Activated naive CD4-positive, alpha-beta T cell treated with anti-CD3 and anti-CD28 coated beads, Interleukin-2, amount 50 U/mL, for 72 hours (primary cell): ENCODE measurements at regions not wholly inside any gene's neighbourhood (a gene's known extent, or its start where the extent isn't known, plus 50 kb on each side); places are given as distances from the start of the nearest gene placed in this dataset.

Experiments used
- ATAC-seq, 2 donors: fragments of 150-1000 bp; cut with Tn5 transposase; 2 replicates each; pipeline ENCODE4 v1.10.0; 2021; ENCODE audit warnings: mild to moderate bottlenecking in 2 of 2, moderate library complexity in 2 of 2
- DNase-seq, 2 donors: peaks; one replicate each; pipeline ENCODE4 v3.0.0; 2021 to 2022; ENCODE audit warnings: low spot score in 2 of 2
- H3K27ac Mint-ChIP-seq, 2 donors: one replicate each; pipeline ENCODE4 v1.8.0; 2022; ENCODE audit warnings: mild to moderate bottlenecking in 2 of 2, mixed read lengths in 2 of 2
- H3K36me3 Mint-ChIP-seq, 2 donors: one replicate each; pipeline ENCODE4 v1.8.0; 2022; ENCODE audit warnings: mixed read lengths in 2 of 2
- H3K9me3 Mint-ChIP-seq, 2 donors: one replicate each; pipeline ENCODE4 v1.8.0; 2022; ENCODE audit warnings: mixed read lengths in 2 of 2

DNA sequence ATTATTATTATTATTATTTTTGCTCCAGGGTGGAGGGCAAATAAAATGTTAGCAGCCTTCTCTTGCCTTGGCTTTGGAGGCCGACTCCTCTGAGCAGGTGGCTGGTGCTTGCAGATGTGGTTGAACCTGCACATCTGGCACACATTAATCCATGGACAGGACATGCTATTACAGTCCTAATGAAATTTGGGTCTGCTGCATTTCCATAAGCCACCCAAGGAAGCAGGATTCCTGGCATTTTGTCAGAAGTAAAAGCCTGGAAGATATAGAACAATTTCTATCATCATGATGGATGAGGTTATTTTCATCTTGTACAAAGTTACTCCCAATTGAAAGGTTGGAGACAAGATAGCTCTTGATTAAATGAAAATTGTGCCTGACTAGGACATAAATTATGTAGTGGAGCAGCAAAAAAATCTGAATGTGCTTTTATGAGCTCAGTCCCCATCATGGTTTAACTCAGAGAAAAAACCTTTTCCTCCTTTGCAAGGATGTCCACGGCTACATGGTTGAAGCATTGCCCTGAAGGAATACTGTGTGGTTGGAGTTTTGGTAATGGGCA lies 130.9 kb upstream of the RGMA start:
- peaks cover 5 to 8% of the 10 kb centered on the region in 2 donors for H3K9me3 Mint-ChIP-seq
- H3K27ac Mint-ChIP-seq = no peak overlapping the region
- no peaks in the 10 kb centered on the region for H3K36me3 Mint-ChIP-seq
- ATAC-seq = no peak
- DNase-seq = no peak

DNA sequence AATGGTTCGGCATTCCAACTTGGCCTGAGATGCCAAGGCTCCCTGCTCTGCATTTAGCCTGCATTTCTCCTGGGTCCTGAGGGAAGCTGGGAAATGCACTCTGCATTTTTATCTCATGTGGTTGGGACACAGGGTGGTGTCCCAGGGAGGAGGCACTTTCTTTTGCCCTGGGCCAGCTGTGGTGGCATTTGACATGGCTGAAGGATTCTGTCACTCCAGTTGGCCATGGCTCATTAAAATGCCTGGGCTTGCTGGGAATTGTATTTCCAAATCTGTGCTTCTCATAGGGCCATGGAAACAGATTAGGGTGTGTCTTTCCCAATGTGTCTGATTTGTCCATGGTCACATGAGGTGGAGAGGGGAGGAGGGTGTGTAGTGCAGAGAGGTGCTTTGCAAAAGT lies 128.3 kb upstream of the RGMA start:
- Mint-ChIP-seq H3K9me3 (peaks cover 5 to 8% of the 10 kb centered on the region in 2 donors), H3K36me3 (no peaks in the 10 kb centered on the region), H3K27ac (no peak overlapping the region)
- DNase-seq (no peak), ATAC-seq (no peak)

DNA sequence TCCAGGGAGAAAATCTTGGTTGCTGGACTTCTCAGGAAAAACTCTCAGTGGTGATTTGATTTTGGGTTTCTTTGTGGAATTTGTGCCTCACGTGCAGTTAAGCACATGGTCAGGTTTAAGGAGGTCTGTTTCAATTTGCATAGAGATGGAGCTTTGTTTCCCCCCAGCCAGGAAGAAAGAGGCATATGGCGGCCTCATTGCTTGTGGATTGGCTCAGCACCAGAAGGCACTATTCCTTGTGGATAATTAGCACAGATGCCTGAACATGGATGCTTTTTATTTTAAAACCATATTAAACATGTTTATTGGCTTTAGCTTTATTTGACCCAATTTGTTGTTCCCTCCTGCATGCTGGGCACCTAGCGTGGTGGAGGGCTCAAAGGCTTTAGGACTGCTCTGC lies 125.1 kb upstream of the RGMA start:
- no peak for ATAC-seq
- H3K9me3 Mint-ChIP-seq = peaks cover 5% of the 10 kb centered on the region in 2 donors
- no peaks in the 10 kb centered on the region for H3K36me3 Mint-ChIP-seq
- no peak for DNase-seq
- no peak overlapping the region for H3K27ac Mint-ChIP-seq

DNA sequence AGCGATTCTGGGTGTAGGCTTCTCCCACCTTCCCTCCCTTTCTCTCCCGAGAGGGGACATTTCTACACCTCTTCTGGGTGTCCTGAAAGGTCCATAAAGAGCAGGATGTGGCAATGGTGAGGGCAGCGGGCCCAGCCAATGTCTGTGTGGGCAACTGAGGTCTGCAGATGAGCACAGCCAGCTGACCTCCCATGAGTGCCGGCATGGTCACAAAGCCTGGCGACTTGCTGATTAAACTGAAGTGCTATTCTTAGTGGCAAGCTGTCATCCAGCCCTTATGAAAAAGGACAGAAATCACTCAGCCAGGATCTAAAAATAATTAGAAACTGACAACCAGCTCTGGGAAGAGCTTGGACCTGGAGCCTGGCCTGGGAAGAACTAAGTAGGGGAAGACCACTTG lies 124.3 kb upstream of the RGMA start:
- no peak overlapping the region for H3K27ac Mint-ChIP-seq
- no peaks in the 10 kb centered on the region for H3K9me3 Mint-ChIP-seq
- H3K36me3 Mint-ChIP-seq = no peaks in the 10 kb centered on the region
- ATAC-seq (no peak), DNase-seq (no peak)

DNA sequence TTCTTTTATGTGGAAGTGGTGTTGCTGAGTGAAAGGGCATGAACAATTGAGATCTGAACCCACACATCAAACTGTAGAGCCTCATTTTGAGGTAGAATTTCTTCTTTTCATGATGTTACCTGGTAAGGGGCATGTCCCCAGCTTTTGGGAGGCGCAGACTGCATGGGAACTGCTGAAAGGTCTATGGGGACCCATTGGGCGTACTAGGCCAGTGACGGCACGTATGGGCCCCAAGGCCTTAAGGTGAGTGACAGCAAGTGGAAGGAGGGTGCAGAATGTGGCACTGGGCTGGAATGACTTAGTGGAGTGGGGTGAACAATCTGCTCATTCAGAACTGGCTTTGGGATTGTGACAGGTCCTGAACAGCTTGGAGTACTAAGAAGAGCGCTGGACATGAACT lies 123.6 kb upstream of the RGMA start:
- no peaks in the 10 kb centered on the region for H3K36me3 Mint-ChIP-seq
- DNase-seq = no peak
- H3K9me3 Mint-ChIP-seq = no peaks in the 10 kb centered on the region
- H3K27ac Mint-ChIP-seq = no peak overlapping the region
- no peak for ATAC-seq

DNA sequence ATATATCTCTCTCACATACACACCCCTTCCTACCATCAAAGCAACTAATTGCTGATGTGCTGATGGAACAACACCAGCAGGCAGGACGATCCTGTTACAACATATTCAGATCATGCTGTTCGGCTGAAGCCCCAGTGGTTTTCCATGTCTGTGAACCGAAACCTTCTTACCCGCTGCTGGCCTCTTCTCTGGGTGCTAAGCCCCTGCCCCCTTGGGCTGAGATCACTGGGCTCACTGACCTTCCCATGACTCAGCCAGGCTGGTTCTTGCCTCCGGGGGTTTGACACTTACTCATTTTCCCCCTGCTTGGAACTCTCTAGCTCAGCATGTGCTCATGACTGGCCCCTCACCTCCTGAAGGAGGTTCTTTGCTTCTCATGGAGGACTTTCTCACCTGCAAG lies 122.0 kb upstream of the RGMA start:
- H3K36me3 Mint-ChIP-seq = no peaks in the 10 kb centered on the region
- ATAC-seq (no peak), DNase-seq (no peak)
- no peak overlapping the region for H3K27ac Mint-ChIP-seq
- no peaks in the 10 kb centered on the region for H3K9me3 Mint-ChIP-seq

DNA sequence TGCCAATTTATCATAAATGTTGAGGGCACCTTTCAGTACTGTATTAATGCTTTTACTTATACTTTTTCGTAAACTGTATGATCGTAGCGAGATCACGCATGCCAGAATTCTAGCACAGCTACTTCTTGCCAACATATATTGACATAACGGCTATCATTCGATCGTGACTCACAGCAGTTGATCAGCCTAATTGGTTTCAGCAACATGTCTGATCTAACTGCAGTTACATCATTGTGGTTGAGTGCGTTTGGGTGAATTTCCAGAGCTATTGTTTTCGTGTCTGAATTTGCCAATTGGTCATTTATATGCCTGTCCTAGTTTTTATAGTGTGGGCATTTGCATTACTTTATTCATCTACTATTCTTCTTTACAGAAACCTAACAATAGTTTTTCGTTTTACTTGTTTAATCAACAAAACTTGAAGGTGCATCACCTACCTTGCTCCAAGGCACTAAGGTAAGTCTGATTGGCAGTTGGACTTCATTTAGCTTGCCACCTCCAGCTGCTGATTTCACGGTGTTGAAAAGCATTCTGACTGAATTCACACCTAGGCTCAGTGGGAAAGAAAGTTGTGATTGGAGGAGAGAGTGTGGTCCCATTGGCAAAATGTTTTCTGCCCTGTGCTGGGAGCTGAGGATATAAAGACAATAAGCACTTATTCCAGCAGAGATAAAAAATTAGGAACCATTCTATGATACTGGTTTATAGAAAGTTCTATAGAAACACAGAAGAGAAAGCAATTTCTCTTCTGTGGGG lies 120.9 kb upstream of the RGMA start:
- peaks cover 0 to 3% of the 10 kb centered on the region in 2 donors for H3K9me3 Mint-ChIP-seq
- no peak for ATAC-seq
- H3K27ac Mint-ChIP-seq = no peak overlapping the region

DNA sequence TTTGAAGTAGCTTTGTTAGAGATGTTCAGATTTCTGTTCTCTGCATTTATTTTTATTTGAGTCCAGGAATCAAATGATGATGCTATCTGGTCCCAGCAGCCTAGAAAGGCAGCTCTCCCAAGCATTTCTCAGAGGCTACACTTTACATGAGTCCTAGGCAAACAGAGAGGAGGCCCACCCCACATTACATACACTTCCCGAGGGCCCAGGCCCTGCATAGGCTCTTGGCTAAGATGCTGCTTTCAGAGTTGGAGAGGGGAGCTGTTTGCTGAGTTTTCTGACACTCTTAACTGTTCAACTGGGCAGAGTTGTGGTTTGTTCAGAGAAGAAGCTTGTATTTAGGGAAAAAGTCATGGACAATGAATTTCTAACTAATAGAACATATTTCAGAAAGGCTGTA lies 117.9 kb upstream of the RGMA start:
- ATAC-seq = no peak
- H3K27ac Mint-ChIP-seq = no peak overlapping the region
- no peak for DNase-seq
- H3K36me3 Mint-ChIP-seq = no peaks in the 10 kb centered on the region
- peaks cover 0 to 3% of the 10 kb centered on the region in 2 donors for H3K9me3 Mint-ChIP-seq

More for the DNA sequence above, 120.9 kb upstream of the RGMA start:
- no peaks in the 10 kb centered on the region for H3K36me3 Mint-ChIP-seq
- DNase-seq = no peak

DNA sequence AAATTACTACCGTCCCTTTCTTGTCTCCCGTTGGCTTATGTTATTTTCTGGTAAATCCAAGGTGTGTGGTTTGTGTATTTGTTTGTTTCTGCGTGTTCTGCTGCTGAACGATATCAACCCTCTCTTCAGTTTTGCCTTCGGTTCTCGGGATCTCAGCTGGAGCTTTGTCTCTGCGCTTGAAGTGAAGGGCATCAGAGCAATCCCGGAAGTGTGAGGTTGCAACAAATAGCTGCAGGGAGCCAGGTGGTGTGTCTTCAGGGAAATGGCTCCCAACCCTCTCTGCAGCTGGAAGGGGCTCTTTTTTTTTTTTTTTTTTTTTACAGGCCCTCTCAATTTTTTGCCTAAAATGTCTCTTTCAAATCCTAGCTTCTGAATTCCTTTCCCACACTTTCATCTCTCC lies 116.4 kb upstream of the RGMA start:
- no peaks in the 10 kb centered on the region for H3K36me3 Mint-ChIP-seq
- no peak for DNase-seq

DNA sequence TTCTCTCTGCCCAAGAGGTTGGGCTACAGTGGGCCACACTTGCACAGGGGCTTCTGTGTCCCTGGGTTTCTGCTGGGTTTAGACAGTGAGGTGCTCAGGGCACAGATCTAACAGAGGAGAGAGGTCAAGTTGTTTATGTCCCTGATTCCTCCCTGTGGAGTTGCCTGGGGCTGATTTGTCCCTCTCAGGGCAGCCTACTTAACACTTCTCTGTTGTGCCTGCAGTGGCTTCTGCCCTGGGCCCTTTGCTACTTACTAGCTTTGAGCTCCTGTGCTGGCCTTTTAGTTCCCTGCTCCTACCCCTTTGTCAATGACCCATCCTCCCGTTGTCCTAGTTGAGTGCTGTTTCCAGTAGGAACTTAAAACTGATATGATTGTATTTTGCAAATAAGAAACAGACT lies 114.0 kb upstream of the RGMA start:
- H3K9me3 Mint-ChIP-seq = peaks cover 4 to 10% of the 10 kb centered on the region in 2 donors
- DNase-seq (no peak), ATAC-seq (no peak)
- peaks cover 0 to 5% of the 10 kb centered on the region in 2 donors for H3K36me3 Mint-ChIP-seq
- no peak overlapping the region for H3K27ac Mint-ChIP-seq

More for the DNA sequence above, 116.4 kb upstream of the RGMA start:
- Mint-ChIP-seq H3K27ac (no peak overlapping the region), H3K9me3 (peaks cover 0 to 3% of the 10 kb centered on the region in 2 donors)
- no peak for ATAC-seq

DNA sequence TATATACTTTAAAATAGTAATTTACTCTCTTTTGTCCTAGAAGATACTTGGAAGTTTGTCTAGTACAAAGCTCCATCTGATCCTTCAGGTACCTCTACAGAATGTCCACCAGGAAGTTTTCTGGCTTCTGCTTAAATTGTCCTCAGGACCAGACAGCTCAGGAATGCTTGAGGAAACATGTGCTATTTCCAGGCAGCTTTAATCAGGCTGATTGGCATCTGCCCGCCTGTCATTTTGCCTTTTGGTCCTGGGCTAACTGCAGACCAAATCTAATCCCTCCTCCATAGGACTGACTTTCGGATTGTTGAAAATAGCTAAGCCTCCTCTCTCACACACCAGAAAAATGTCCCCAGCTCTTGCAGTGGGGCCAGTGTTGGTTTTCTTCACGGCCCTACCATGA lies 113.4 kb upstream of the RGMA start:
- Mint-ChIP-seq H3K36me3 (peaks cover 0 to 5% of the 10 kb centered on the region in 2 donors), H3K9me3 (peaks cover 5 to 10% of the 10 kb centered on the region in 2 donors), H3K27ac (no peak overlapping the region)
- ATAC-seq (no peak), DNase-seq (no peak)

DNA sequence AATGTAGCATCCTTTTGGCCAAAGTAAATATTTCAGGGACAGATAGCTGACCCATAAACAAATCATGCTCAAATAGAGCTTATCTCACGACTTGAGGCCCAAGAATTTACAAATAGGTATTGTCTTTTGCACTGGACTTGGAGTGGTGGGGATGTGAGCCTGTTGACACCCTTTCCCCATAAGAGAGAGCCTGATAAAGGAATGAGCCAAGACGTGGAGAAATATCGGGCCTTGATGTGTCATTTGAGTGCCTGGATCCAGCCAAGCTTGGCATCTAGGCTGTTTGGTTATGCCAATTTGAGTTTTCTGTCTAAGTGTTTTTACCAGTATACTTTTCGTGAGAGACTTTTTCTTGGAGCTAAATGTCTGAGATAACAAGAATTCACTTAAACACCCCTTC lies 112.9 kb upstream of the RGMA start:
- H3K27ac Mint-ChIP-seq = no peak overlapping the region
- ATAC-seq (no peak), DNase-seq (no peak)
- peaks cover 5 to 10% of the 10 kb centered on the region in 2 donors for H3K9me3 Mint-ChIP-seq
- H3K36me3 Mint-ChIP-seq = peaks cover 0 to 5% of the 10 kb centered on the region in 2 donors

DNA sequence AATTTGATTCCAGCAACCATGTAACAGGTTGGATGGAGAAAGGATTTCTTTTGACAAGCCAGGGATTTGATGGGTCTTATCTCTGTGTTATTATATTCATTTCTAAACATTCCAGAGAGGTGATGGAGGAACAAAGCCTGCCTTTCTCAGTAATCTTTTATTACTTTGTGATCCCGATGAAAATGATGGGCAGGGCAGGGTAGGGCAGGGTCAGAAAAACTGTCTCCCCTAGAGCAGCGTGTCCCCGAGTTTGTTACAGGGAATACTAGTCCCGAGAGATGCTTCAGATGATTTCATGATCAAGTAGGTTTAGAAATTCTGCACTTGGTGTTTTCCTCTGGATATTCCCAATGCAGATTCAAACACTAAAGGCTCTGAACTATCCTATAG lies 111.8 kb upstream of the RGMA start:
- DNase-seq (no peak), ATAC-seq (no peak)
- peaks cover 5 to 10% of the 10 kb centered on the region in 2 donors for H3K9me3 Mint-ChIP-seq
- no peak overlapping the region for H3K27ac Mint-ChIP-seq
- peaks cover 0 to 5% of the 10 kb centered on the region in 2 donors for H3K36me3 Mint-ChIP-seq

DNA sequence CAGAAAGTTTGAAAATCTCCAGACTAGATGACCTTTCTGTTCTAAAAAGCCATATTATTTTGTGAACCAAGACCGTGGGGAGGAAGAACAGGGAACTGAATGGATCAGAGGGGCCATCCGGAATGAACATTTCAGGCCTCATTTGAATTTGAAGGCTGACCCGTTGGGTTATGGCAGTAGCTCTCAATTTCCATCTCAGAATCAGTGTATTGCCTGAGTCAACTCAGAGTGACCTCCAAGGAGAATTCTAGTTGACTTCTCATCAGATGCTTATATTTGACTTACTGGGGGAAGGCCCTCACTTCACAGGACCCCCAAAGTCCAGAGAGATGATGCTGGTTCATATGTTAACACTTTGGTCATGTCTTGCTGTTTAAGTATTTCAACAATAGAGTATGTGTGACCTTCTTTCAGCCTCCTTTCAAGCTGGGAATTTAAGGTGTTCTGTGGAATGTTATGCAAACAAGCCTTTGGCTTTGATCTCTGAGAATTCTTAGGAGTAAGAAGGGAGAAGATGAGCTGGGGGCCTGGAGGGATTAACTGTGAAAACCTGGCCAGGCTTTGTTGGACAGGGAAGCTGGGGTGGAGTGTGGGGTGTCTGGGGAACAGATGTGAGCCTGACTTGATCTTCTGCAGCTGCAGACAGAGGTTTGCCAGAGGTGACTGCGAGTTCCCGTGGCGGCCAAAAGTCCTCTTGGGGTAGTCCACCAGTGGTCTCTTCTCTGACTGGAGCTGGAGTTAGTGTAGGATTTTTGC lies 111.2 kb upstream of the RGMA start:
- DNase-seq = no peak
- H3K27ac Mint-ChIP-seq = no peak overlapping the region
- H3K36me3 Mint-ChIP-seq = peaks cover 0 to 5% of the 10 kb centered on the region in 2 donors
- ATAC-seq = no peak
- peaks cover 5 to 7% of the 10 kb centered on the region in 2 donors for H3K9me3 Mint-ChIP-seq

DNA sequence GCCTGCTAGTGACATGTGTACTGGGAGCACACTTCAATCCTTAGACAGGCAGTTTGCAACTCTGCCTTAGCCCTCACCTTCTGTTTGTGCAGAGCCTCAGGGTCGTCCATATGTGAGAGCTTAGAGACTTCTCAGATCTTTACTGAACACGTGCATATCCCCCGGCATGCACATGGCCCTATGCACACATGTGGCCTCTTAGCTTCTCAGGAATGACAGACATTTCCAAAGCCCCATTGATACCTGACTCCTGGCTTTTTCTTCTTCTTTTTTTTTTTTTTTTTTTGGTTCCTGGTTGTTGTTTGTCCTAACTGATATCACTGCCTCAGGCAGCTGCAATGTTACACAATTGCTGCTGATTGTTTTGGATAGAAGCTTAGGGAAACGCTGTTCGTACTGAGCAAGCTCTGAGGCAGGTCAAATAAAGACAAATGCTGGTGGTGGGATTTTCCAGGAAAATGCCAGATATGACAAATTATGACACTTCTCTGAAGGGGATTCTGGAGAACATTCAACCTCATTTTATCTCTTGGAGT lies 107.2 kb upstream of the RGMA start:
- no peak for ATAC-seq
- Mint-ChIP-seq H3K27ac (no peak overlapping the region), H3K9me3 (peaks cover 5 to 7% of the 10 kb centered on the region in 2 donors), H3K36me3 (peaks cover 0 to 5% of the 10 kb centered on the region in 2 donors)
- no peak for DNase-seq

DNA sequence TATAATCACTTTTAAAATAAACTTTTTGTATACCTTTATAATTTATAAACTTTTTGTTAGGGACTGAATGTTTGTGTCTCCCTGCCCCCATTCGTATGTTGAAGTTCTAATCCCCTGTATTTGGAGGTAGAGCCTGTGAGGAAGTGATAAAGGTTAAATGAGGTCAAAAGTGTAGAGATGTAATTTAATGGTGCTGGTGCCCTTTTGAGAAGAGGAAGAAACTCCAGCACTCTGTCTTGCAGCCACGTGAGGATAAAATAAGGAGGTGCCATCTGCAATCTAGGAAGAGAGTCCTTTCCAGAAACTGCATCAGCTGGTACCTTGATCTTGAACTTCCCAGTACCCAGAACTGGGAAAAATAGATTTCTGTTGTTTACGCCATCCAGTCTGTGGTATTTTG lies 106.1 kb upstream of the RGMA start:
- ATAC-seq (no peak), DNase-seq (no peak)
- no peak overlapping the region for H3K27ac Mint-ChIP-seq
- H3K9me3 Mint-ChIP-seq = peaks cover 5 to 7% of the 10 kb centered on the region in 2 donors
- peaks cover 0 to 5% of the 10 kb centered on the region in 2 donors for H3K36me3 Mint-ChIP-seq

DNA sequence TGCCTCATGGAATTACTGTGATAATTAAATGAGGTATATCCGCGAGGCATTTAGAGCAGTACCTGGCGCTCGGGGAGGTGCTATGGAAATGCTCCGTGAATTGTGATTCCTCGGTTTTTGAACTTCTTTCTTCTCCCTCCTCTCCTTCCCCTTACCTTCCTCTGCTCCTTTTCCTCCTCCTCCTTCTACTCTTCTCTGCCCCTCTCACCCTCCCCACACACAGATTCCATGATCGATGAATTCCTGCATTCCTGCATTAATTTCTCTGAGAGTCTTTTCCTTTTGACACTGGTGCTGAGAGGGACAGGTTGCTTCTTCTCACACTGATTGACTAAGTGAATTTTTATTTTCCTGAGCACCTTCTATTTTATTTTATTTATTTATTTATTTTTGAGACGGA lies 101.2 kb upstream of the RGMA start:
- ATAC-seq = no peak

More for the DNA sequence above, 101.2 kb upstream of the RGMA start:
- no peak for DNase-seq
- Mint-ChIP-seq H3K9me3 (no peaks in the 10 kb centered on the region), H3K36me3 (no peaks in the 10 kb centered on the region), H3K27ac (no peak overlapping the region)
